ENCODE measurements at regions not wholly inside any gene's neighbourhood (a gene's known extent, or its start where the extent isn't known, plus 50 kb on each side); places are given as distances from the start of the nearest gene placed in this dataset.

DNA sequence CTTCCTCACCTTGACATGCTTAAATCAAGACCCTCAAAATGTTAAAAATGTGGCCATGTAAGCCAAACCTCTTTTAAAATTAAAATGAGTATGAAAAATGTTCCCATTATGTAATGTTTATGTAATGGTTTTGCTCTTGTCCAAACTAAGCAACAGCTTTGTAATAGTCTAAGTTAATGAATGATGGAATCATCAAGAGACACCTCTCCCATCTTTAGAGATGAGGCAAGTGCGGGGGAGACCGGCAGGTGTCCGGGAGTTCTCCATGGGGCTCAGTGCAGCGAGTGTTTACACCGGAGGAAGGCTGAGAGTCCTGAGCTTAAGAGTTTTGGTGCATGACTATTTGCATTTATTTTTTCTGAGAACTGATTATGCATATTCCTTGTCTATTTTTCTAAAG lies 384.9 kb upstream of the RNF32 start (continued):
- TF ChIP-seq REL (CRISPR knock-in tag; conservative IDR thresholded peaks at IDR 0.05) = no peak

DNA sequence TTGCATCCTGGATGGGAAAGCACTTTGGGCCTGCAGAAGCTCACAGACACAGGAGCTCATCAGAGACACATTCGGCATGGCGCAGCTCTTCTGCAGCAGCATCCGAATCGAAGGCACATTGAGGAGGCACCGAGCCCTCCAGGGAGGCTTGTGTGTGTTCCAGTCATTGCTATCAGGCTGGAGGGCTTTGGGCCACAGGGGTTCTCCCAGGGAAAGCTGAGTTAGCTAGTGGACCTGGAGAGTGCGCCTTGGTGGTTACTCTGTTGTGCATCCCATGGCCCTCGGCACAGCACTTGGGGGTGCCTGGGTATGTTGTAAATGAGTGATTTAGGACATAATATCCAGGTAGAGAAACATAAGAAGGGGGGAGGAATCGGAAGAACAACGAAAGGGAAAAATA lies 388.7 kb upstream of the RNF32 start:
- ChIA-PET CTCF (ENCODE audit: low intra/inter-chr PET ratio, low total read pairs) (no interaction called here), POLR2A (no interaction called here)
- Histone ChIP-seq H2AFZ (ENCODE audit: low read length) (no peak overlapping the region), H3K36me3 (replicated peaks in 1 of 2; ENCODE audit: control insufficient read depth in 1 of 2, insufficient read depth in 2 of 2, low read length in 2 of 2) (no peaks in the 10 kb centered on the region), H3K27ac (ENCODE audit: extremely low read length, insufficient read depth, low read length) (no peak overlapping the region), H3K4me3 (replicated peaks in 1 of 3; ENCODE audit: insufficient read depth in 1 of 3, low read depth in 2 of 3, low read length in 3 of 3) (no peak overlapping the region), H3K27me3 (ENCODE audit: control insufficient read depth in 1 of 2, insufficient read depth in 2 of 2, low read length in 2 of 2) (peaks cover 6 to 44% of the 10 kb centered on the region in 2 experiments), H4K20me1 (ENCODE audit: insufficient read depth, low read length) (no peaks in the 10 kb centered on the region), H3K4me2 (ENCODE audit: low read depth, low read length) (no peak overlapping the region), H3K79me2 (ENCODE audit: insufficient read depth, low read length) (no peaks in the 10 kb centered on the region), H3K9me3 (ENCODE audit: low read length) (no peaks in the 10 kb centered on the region), H3K9ac (ENCODE audit: insufficient read depth, low read depth, low read length) (no peak overlapping the region), H3K4me1 (ENCODE audit: insufficient read depth, low read length) (peaks cover 6% of the 10 kb centered on the region)
- in situ Hi-C loops (cut with HindIII; ENCODE audit: extremely low pct_ligation_motif_present, low pct_unique_long_range_greater_than_20kb) (no loop called here), intact Hi-C loops (cut with micrococcal nuclease; ENCODE audit: unreplicated experiment) (no loop called here)
- TF ChIP-seq STAT6 (CRISPR knock-in tag; IDR thresholded peaks at IDR 0.05; ENCODE audit: borderline replicate concordance) = no peak
- TF ChIP-seq ZNF674 (CRISPR knock-in tag; IDR thresholded peaks at IDR 0.05; ENCODE audit: low read depth) = no peak
- TF ChIP-seq POGZ (CRISPR knock-in tag; IDR thresholded peaks at IDR 0.05) = no peak
- no peak for TF ChIP-seq NONO (IDR thresholded peaks at IDR 0.05)
- no peak for TF ChIP-seq NONO (CRISPR knock-in tag; conservative IDR thresholded peaks at IDR 0.05)
- no peak for TF ChIP-seq ZNF468 (CRISPR knock-in tag; IDR thresholded peaks at IDR 0.05)
- no peak for TF ChIP-seq ZNF790 (CRISPR knock-in tag; IDR thresholded peaks at IDR 0.05; ENCODE audit: borderline replicate concordance)
- no peak for TF ChIP-seq ISL2 (CRISPR knock-in tag; IDR thresholded peaks at IDR 0.05)
- no peak for TF ChIP-seq ZNF878 (CRISPR knock-in tag; IDR thresholded peaks at IDR 0.05)
- no peak for TF ChIP-seq MLX (CRISPR knock-in tag; IDR thresholded peaks at IDR 0.05)
- TF ChIP-seq, protein P1, sequence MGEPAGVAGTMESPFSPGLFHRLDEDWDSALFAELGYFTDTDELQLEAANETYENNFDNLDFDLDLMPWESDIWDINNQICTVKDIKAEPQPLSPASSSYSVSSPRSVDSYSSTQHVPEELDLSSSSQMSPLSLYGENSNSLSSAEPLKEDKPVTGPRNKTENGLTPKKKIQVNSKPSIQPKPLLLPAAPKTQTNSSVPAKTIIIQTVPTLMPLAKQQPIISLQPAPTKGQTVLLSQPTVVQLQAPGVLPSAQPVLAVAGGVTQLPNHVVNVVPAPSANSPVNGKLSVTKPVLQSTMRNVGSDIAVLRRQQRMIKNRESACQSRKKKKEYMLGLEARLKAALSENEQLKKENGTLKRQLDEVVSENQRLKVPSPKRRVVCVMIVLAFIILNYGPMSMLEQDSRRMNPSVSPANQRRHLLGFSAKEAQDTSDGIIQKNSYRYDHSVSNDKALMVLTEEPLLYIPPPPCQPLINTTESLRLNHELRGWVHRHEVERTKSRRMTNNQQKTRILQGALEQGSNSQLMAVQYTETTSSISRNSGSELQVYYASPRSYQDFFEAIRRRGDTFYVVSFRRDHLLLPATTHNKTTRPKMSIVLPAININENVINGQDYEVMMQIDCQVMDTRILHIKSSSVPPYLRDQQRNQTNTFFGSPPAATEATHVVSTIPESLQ (CRISPR knock-in tag; conservative IDR thresholded peaks at IDR 0.05) = no peak
- TF ChIP-seq CENPT (CRISPR knock-in tag; IDR thresholded peaks at IDR 0.05; ENCODE audit: low read depth) = no peak
- DNase-seq (ENCODE audit: low spot score) (no peak), ATAC-seq (no peak), FAIRE-seq (no peak)
- 12% methylated on average over 5 of the region's 9 CpGs for WGBS (ENCODE audit: low lambda C conversion rate)
- BruUV-seq (replicated peaks) = no TSS peak

All from HepG2 (cell line).